ENCODE measurements at regions not wholly inside any gene's neighbourhood (a gene's known extent, or its start where the extent isn't known, plus 50 kb on each side); places are given as distances from the start of the nearest gene placed in this dataset.

- DNase-seq, result no peak
Observed at GRCh38 chr4:3670521-3671519, 95.4 kb upstream of the ADRA2C start.

- DNase-seq, result no peak
Observed at GRCh38 chr4:3669553-3669949, 96.6 kb upstream of the ADRA2C start.

GRCh38 chr4:3668825-3669552 lies 97.2 kb upstream of the ADRA2C start:
- no peak for DNase-seq

GRCh38 chr4:3667258-3667657 lies 98.9 kb upstream of the ADRA2C start:
- no peak for DNase-seq

GRCh38 chr4:3666263-3666662 lies 99.9 kb upstream of the ADRA2C start:
- DNase-seq, result no peak

GRCh38 chr4:3665360-3665891 lies 100.8 kb upstream of the ADRA2C start:
- no peak for DNase-seq

- no peak for DNase-seq
Observed at GRCh38 chr4:3663791-3664190, 102.4 kb upstream of the ADRA2C start.

- DNase-seq, result no peak
Observed at GRCh38 chr4:3662516-3662915, 103.7 kb upstream of the ADRA2C start.

GRCh38 chr4:3661989-3662388 lies 104.2 kb upstream of the ADRA2C start:
- no peak for DNase-seq

GRCh38 chr4:3660928-3661515 lies 105.2 kb upstream of the ADRA2C start:
- DNase-seq, result no peak

GRCh38 chr4:3660086-3660927 lies 105.9 kb upstream of the ADRA2C start:
- peak in 33 of 51 donors; percentile 7 to 69 (median 36) for DNase-seq

- no peak for DNase-seq
Observed at GRCh38 chr4:3659131-3659530, 107.1 kb upstream of the ADRA2C start.

- peak in 6 of 51 donors; percentile 11 to 20 (median 14) for DNase-seq
Observed at GRCh38 chr4:3658530-3658913, 107.7 kb upstream of the ADRA2C start.

- no peak for DNase-seq
Observed at GRCh38 chr4:3657902-3658529, 108.2 kb upstream of the ADRA2C start.

- DNase-seq, result no peak
Observed at GRCh38 chr4:3656416-3657356, 109.5 kb upstream of the ADRA2C start.

- no peak for DNase-seq
Observed at GRCh38 chr4:3655963-3656362, 110.2 kb upstream of the ADRA2C start.

GRCh38 chr4:3655485-3655884 lies 110.7 kb upstream of the ADRA2C start:
- DNase-seq, result no peak

- DNase-seq, result no peak
Observed at GRCh38 chr4:3654036-3654807, 112.0 kb upstream of the ADRA2C start.

Measured in hypothalamus (tissue), 51 donors.